Stimulated activated CD8-positive, alpha-beta memory T cell treated with anti-CD3 and anti-CD28 coated beads, Interleukin-7, amount 100 ng/mL, for 4 hours (primary cell): ENCODE measurements at regions not wholly inside any gene's neighbourhood (a gene's known extent, or its start where the extent isn't known, plus 50 kb on each side); places are given as distances from the start of the nearest gene placed in this dataset.
"Not testable (repeated sequence)": the region's sequence is repeated elsewhere in the genome, so short reads cannot be mapped to it uniquely, and the experiment has no call there.

Source experiments
- DNase-seq, 2 donors: peaks; one replicate each; pipeline ENCODE4 v3.0.0-alpha.2; 2020; ENCODE audit warnings: low read depth in 2 of 2

DNA sequence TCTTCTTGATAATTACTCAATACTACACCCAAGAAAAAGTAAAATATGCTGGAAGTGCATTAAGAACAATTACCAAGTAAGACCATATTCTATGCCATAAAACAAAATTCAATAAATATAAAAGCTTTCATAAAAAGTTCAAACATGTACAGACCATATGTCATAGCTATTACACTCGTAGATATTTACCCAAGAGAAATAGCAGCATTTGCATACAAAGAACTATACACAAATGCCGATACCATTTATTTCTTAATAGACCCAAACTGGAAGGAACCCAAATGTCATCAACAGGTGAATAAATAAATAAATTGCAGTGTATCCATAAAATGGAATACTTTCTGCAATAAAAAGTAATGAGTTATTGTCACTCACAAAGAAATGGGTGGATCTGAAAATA lies 78.3 kb upstream of the SLC16A7 start:
- DNase-seq: no peak

- no peak for DNase-seq
Observed at GRCh38 chr12:59500915-59501314, 94.9 kb upstream of the SLC16A7 start.

- no peak for DNase-seq
Observed at GRCh38 chr12:59500335-59500734, 95.5 kb upstream of the SLC16A7 start.

DNA sequence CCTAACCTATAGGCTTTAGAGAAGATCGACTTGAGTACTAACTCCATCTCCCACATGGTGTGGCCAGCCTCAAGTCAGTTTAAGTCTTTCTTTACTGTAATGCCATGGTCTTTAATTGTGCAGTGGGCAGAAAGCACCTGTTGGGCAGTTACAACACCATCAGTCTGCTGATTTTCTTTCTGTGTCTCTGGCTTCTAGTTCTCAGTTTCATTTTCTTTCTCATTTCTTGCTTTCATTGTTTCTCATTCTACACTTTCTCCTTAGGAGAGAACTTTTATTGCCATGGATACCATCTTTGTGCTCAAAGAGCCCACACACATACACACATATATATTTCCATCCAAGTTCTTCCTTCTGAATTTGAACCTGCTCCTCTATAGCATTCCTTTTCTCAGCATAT lies 96.1 kb upstream of the SLC16A7 start:
- DNase-seq: no peak

GRCh38 chr12:59494617-59495016 lies 101.2 kb upstream of the SLC16A7 start:
- DNase-seq: no peak

- DNase-seq: no peak
Observed at GRCh38 chr12:59491877-59492276, 104.0 kb upstream of the SLC16A7 start.

- DNase-seq: no peak
Observed at GRCh38 chr12:59486827-59487226, 109.0 kb upstream of the SLC16A7 start.

- no peak for DNase-seq
Observed at GRCh38 chr12:59484575-59484974, 111.3 kb upstream of the SLC16A7 start.

- not testable (repeated sequence) for DNase-seq
Observed at GRCh38 chr12:59474236-59474635, 121.6 kb upstream of the SLC16A7 start.

GRCh38 chr12:59472273-59472672 lies 123.6 kb upstream of the SLC16A7 start:
- no peak for DNase-seq

DNA sequence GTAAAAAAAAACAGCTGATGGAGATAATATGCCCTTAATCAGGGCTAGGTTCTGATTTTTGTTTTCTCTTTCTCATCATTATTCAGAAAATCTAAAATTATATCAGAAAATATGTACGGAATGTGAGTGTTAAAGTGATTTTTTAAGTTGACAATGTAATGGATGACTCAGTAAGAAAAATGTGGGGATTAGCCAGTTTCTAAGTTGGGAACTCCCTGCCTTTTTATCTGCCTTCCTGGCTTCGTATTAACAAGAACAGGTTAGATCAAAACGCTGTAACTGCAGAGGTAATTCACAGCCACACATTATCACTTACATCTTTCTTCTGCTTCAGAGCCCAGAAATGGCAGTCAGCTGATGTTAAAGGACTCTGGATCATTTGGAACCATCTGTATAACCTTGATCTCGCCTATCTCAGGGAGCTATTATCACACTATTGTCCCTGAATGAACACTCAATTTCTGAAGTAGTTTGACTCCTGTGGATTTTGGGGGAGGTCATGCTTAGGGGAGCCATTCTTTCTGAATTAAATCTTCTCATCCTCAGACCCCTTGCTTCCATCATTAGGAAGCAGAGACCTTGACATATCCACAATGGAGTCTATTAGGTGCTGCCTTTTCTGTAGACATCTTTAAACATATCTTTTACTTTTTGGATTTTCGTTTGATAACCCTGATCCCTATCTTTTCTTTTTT lies 135.7 kb upstream of the SLC16A7 start:
- no peak for DNase-seq

DNA sequence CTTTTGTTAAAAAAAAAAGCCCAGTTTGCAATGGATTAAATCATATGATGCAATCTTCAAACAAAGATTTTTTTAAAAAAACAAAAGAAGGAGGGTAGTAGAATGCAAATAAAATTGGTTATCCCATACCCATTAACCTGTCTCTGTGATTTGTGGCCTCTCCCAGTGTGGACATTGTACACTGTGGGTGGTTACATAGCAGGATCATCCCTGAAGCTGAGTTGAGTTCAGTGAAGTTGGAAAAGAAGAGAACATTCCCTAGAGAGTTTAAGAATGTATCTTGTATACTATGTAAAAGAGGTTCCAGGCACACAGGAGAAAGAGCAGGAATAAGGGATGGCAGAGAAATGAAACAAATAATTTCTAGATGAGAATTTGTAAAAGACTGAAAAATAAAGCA lies 142.4 kb upstream of the SLC16A7 start:
- DNase-seq: no peak

DNA sequence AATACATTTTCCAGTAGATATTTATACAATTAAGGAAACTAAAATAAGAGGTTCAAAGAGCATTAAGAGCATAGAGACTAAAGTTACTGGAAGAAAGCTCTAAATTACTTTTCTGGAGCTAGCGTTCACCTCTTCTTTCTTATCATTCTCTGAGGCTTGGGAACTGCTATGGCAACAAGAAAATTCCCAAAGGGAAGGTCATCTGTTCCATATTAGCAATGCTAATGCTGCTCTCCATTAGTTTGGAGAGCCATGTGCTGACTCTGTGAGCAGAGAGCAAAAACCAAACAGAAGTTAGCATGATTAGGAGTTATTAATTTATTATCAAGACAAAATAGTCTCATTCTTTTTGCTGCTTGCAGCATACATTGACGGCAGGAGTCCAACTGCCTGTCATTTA lies 143.1 kb upstream of the SLC16A7 start:
- no peak for DNase-seq

GRCh38 chr12:59452259-59452658 lies 143.6 kb upstream of the SLC16A7 start:
- DNase-seq: no peak

- no peak for DNase-seq
Observed at GRCh38 chr12:59446116-59446515, 149.7 kb upstream of the SLC16A7 start.

GRCh38 chr12:59444932-59445331 lies 150.9 kb upstream of the SLC16A7 start:
- DNase-seq: no peak

- DNase-seq: no peak
Observed at GRCh38 chr12:59432057-59432456, 163.8 kb upstream of the SLC16A7 start.

DNA sequence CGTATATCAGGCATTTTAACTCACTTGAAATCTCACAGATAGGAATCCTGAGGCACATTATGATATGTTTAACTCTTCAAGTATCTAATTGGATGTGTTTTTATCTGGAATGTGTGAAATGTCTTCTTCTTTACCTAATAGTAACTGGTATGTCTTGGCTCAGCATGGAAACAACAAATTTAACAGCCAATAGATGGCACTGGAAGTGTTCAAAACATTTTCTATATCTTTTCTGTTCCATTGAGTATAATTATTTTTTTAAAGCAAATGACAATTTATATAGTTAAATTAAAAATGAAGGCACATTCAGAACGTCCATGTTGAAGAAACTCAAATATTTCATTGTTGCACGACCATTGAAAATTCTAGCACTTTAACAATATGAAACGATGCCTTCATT lies 164.6 kb upstream of the SLC16A7 start:
- no peak for DNase-seq

DNA sequence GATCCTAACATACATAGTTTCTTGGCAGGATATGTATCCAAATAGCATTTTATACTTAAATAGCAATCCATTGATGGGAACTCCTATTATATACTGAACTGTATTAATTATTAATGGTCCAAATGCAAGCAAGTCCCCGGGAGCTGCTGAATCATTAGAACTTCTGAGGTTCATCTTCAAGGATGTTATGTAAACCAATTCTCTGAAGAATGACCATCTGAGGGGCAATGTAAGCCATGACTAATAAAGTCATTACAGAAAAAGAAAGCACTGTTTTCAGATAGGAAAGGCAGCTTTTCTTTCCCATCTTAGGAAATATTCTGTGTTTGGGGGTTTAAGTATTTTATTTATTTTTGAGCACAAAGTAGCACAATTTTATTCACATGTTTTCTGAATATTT lies 166.1 kb upstream of the SLC16A7 start:
- no peak for DNase-seq

- no peak for DNase-seq
Observed at GRCh38 chr12:59425798-59426197, 170.0 kb upstream of the SLC16A7 start.

GRCh38 chr12:59424666-59425065 lies 171.2 kb upstream of the SLC16A7 start:
- not testable (repeated sequence) for DNase-seq

DNA sequence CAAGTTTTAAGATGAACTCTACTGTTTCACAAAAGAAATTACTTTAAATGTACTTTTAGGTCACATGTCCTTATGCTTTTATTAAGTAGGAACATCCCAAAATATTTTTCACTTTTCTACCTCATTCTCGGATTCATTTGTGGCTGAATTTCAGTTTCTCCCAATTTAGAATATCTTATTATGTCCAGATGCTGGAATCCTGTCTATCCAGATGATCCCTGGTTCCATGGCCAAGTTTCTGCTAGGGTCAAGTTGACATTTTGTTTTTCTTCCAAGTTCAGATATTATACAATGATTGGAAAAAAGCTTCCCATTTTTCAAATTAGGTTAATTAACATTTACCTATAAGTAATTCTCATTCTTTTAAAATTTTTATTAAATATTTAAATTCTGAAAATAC lies 181.8 kb upstream of the SLC16A7 start:
- no peak for DNase-seq

GRCh38 chr12:59408431-59408830 lies 187.4 kb upstream of the SLC16A7 start:
- DNase-seq: no peak

GRCh38 chr12:59407799-59408198 lies 188.0 kb upstream of the SLC16A7 start:
- DNase-seq: no peak
